Ishikawa (cell line): ENCODE measurements at regions not wholly inside any gene's neighbourhood (a gene's known extent, or its start where the extent isn't known, plus 50 kb on each side); places are given as distances from the start of the nearest gene placed in this dataset.

ENCODE experiments used
- CEBPB ChIP-seq: IDR thresholded peaks from 2 replicates; pipeline ENCODE4 v1.6.1; 2012
- CREB1 ChIP-seq: IDR thresholded peaks from 2 replicates; pipeline ENCODE4 v1.6.1; 2012; ENCODE audit warnings: low read depth
- EGR1 ChIP-seq: IDR thresholded peaks from 2 replicates; pipeline ENCODE4 v1.6.1; 2012
- EP300 ChIP-seq: IDR thresholded peaks from 2 replicates; pipeline ENCODE4 v1.6.1; 2012; ENCODE audit warnings: borderline replicate concordance
- FOXM1 ChIP-seq: IDR thresholded peaks from 2 replicates; pipeline ENCODE4 v1.6.1; 2012; ENCODE audit warnings: low read depth, borderline replicate concordance
- MAX ChIP-seq: IDR thresholded peaks from 2 replicates; pipeline ENCODE4 v1.6.1; 2012
- NFIC ChIP-seq: IDR thresholded peaks from 2 replicates; pipeline ENCODE4 v1.6.1; 2012
- RAD21 ChIP-seq: IDR thresholded peaks from 2 replicates; pipeline ENCODE4 v1.6.1; 2012; ENCODE audit warnings: low read depth
- REST ChIP-seq: IDR thresholded peaks from 2 replicates; pipeline ENCODE4 v1.6.1; 2012; ENCODE audit warnings: low read depth, mild to moderate bottlenecking
- TAF1 ChIP-seq: IDR thresholded peaks from 2 replicates; pipeline ENCODE4 v1.6.1; 2012; ENCODE audit warnings: low read depth, mild to moderate bottlenecking
- TCF12 ChIP-seq: IDR thresholded peaks from 2 replicates; pipeline ENCODE4 v1.6.1; 2012; ENCODE audit warnings: low read depth
- TEAD4 ChIP-seq: IDR thresholded peaks from 2 replicates; pipeline ENCODE4 v1.6.1; 2012
- USF1 ChIP-seq: IDR thresholded peaks from 2 replicates; pipeline ENCODE4 v1.6.1; 2012
- YY1 ChIP-seq: IDR thresholded peaks from 2 replicates; pipeline ENCODE4 v1.6.1; 2012; ENCODE audit warnings: low read depth
- ZBTB7A ChIP-seq: IDR thresholded peaks from 2 replicates; pipeline ENCODE4 v1.6.1; 2012; ENCODE audit warnings: low read depth

- TF ChIP-seq TCF12 (no peak), YY1 (no peak), CREB1 (no peak), CEBPB (no peak), TEAD4 (no peak), TAF1 (no peak)
These were observed 103.3 kb downstream of the SPRY2 start for GRCh38 chr13:80237646-80238045.

- no peak for TF ChIP-seq FOXM1
- no peak for TF ChIP-seq TAF1
- no peak for TF ChIP-seq CEBPB
- TF ChIP-seq REST = no peak
- no peak for TF ChIP-seq CREB1
- TF ChIP-seq USF1 = no peak
- TF ChIP-seq RAD21 = no peak
- TF ChIP-seq YY1 = no peak
- no peak for TF ChIP-seq NFIC
- no peak for TF ChIP-seq TEAD4
- no peak for TF ChIP-seq EGR1
These were observed 105.0 kb downstream of the SPRY2 start for GRCh38 chr13:80235967-80236302.

- TF ChIP-seq CREB1 (no peak), MAX (peak; percentile 27; the same call in 1 of the 2 replicates), TEAD4 (peak; percentile 53), EP300 (0 out of 2 replicates have a peak, but pooled peaks have one; percentile 27), USF1 (no peak), ZBTB7A (no peak), RAD21 (no peak), YY1 (no peak), NFIC (peak; percentile 64), TAF1 (no peak)
These were observed 105.6 kb downstream of the SPRY2 start for GRCh38 chr13:80235166-80235966.

GRCh38 chr13:80227645-80228044, 113.3 kb downstream of the SPRY2 start:
- TF ChIP-seq TEAD4 (no peak), RAD21 (no peak), ZBTB7A (no peak), TCF12 (no peak), CEBPB (no peak), REST (no peak), EGR1 (no peak)

GRCh38 chr13:80226645-80227044, 114.3 kb downstream of the SPRY2 start:
- TF ChIP-seq EP300 = no peak
- no peak for TF ChIP-seq EGR1
- TF ChIP-seq TCF12 = no peak
- TF ChIP-seq RAD21 = no peak

- TF ChIP-seq EP300 (no peak), MAX (no peak), RAD21 (no peak), TEAD4 (no peak), CEBPB (no peak), ZBTB7A (no peak), YY1 (no peak), REST (no peak), CREB1 (no peak), TCF12 (no peak), NFIC (no peak)
These were observed 116.5 kb downstream of the SPRY2 start for GRCh38 chr13:80224468-80224867.
